ENCODE measurements at regions not wholly inside any gene's neighbourhood (a gene's known extent, or its start where the extent isn't known, plus 50 kb on each side); places are given as distances from the start of the nearest gene placed in this dataset.

DNA sequence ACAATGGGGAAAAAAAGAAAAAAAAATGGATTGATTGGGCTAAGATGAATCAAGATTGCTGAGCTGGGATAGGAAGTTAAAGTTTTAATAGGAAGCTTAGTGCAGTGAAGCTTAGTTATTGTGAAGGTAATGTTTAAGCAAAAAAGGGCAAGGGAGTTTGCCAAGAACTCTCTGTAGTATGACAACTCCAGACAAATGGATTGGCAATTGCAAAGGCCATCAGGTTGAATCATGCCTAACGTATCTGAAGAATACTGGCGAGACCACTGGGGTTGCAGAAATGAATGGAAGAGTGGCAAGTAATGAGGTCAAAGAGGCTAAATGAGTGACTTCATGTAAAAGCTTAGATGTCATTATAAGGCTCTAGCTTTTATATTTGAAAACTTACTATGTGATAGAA, 1654.0 kb downstream of the PCDH7 start:
- DNase-seq (ENCODE audit: low spot score) (no peak), ATAC-seq (no peak)
- intact Hi-C loops (cut with DNase I): no loop called here

- no peak for DNase-seq (ENCODE audit: low spot score)
- no peak for ATAC-seq
- intact Hi-C loops (cut with DNase I): no loop called here
Observed at GRCh38 chr4:32393806-32394205, 1673.6 kb downstream of the PCDH7 start.

- DNase-seq (ENCODE audit: low spot score): no peak
- no peak for ATAC-seq
- intact Hi-C loops (cut with DNase I): no loop called here
Observed at GRCh38 chr4:32394255-32394654, 1674.1 kb downstream of the PCDH7 start.

DNA sequence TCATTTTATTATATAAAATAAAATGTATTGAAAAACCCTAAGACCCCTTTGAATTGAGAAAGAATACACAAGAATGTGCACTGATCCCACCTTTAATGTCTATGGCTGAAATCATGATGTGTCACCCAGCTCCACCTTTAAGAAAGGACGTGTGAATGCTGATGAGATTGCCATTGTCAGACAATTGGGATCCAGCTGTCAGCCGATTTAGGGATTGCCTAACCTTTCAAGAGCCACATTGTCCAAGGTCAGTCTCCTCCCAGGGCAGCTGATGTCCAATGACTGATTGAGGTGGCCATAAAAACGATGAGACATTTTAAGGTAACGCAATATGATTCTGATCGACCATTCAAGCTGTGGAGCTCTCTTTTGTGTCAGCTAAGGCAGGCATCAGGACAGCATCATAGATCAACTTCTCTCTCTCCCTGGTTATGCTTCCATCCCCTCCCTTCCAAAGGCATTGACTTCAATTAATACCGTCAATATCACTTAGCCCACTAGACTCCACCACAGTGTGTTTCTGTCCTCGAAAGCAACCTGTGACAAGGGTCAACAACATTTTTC, 1676.4 kb downstream of the PCDH7 start:
- intact Hi-C loops (cut with DNase I): no loop called here
- DNase-seq (ENCODE audit: low spot score) (no peak), ATAC-seq (no peak)

- DNase-seq (ENCODE audit: low spot score): no peak
- intact Hi-C loops (cut with DNase I): no loop called here
- ATAC-seq: no peak
Observed at GRCh38 chr4:32400870-32401269, 1680.7 kb downstream of the PCDH7 start.

DNA sequence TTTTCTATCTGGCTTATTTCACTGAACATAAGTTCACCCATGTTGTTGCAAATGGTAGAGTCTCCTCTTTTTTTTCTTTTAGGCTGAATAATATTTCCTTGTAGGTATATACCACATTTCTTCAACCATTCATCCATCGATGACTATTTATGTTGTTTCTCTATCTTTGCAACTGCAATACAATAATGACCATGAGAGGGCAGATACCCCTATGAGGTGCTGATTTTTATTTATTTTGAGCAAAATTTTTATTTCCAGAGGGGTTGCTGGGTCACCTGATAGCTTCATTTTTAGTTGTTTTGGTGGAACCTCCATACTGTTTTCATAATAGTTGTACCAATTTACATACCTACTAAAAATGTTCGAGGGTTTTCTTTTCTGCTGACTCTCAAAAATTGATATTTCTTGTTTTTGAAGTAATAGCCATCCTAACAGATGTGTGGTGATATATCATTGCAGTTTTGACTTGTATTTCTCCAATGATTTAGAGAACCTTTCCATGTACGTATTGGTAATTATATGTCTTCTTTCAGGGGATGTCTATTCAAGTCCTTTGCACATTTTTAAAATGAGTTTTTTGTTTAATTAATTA, 1697.0 kb downstream of the PCDH7 start:
- ATAC-seq (no peak), DNase-seq (ENCODE audit: low spot score) (no peak)
- intact Hi-C loops (cut with DNase I): no loop called here

DNA sequence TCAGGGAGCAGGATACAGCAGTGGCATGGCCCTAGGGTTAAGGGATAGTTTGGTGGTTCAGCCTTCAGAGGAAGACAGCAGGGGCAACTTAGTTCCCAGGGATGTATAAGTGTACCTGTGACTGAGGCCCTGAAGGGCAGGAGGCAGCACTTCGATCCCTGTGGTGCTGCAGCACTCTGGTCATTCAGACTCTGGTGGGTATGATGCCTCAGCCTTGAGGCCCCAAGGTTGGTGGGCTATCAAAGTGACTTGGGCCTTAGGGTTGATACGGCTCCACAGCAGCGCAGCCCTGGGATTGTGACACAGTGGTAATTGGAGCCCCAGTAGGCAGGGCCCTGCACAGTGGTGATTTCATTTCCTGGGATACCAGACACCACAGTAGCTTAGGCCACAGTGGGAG, 1703.1 kb downstream of the PCDH7 start:
- ATAC-seq: no peak
- intact Hi-C loops (cut with DNase I): no loop called here
- DNase-seq (ENCODE audit: low spot score): no peak

- DNase-seq (ENCODE audit: low spot score) (no peak), ATAC-seq (no peak)
- intact Hi-C loops (cut with DNase I): no loop called here
Observed at GRCh38 chr4:32425243-32425642, 1705.1 kb downstream of the PCDH7 start.

DNA sequence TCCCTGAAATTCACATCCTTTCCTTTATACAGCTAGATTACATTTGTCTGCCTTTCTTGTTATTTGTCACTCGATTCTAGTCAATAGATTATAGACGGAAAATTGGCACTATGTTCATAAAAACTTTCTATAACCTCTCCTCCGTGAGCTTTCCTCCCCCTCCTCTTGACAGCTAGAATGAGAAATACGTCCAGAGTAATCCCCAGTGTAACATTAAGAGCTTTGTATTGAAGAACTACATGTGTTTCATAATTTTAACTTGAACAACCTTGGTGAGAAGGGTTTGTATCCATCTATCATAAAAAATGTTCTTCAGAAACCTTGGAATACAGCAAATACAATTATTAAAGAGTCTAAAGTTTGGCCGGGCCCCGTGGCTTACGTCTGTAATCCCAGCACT, 1707.4 kb downstream of the PCDH7 start:
- intact Hi-C loops (cut with DNase I): no loop called here
- DNase-seq (ENCODE audit: low spot score) (no peak), ATAC-seq (no peak)

GRCh38 chr4:32429151-32429550, 1709.0 kb downstream of the PCDH7 start:
- ATAC-seq: no peak
- intact Hi-C loops (cut with DNase I): no loop called here
- DNase-seq (ENCODE audit: low spot score): no peak

DNA sequence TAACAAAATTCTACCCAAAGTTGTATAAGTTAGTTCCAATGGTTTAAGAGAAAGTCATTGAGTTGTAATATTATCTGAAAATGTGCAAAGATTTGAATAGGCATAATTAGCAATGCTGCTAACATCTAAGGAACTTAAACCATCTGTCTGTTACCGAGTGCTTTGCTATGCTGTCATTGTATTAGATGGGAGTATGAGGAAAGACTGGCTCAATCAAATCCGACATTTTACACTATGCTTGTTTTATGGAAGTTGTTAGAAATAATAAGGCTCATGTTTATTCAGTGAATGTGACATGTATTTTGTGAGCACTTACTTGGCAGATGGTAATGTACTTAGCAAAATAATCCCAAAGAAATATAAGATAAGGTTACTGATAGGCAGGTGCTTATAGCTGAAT, 1715.1 kb downstream of the PCDH7 start:
- DNase-seq (ENCODE audit: low spot score): no peak
- no peak for ATAC-seq
- intact Hi-C loops (cut with DNase I): no loop called here

GRCh38 chr4:32436816-32437215, 1716.6 kb downstream of the PCDH7 start:
- ATAC-seq (no peak), DNase-seq (ENCODE audit: low spot score) (no peak)
- intact Hi-C loops (cut with DNase I): no loop called here

- intact Hi-C loops (cut with DNase I): no loop called here
- DNase-seq (ENCODE audit: low spot score) (no peak), ATAC-seq (no peak)
Observed at GRCh38 chr4:32440391-32440790, 1720.2 kb downstream of the PCDH7 start.

- intact Hi-C loops (cut with DNase I): no loop called here
- ATAC-seq (no peak), DNase-seq (ENCODE audit: low spot score) (no peak)
Observed at GRCh38 chr4:32454482-32454881, 1734.3 kb downstream of the PCDH7 start.

DNA sequence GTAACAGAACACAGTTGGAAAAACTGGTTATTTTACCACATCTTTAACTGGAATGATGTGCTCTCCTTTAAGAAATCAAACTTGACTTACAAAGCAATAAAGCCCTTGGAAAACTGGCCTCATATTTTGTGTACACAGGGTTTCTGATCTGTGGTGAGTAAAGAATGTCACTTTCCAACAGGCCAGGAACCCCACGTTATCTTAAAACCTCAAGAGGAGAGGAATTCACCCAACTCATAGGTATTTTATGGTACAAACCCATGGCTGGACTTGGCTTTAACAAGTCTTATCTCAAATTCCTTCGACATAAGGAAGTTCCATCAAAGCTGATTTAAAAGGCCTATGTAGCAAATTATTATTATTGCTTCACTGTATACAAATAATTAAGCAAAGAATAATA, 1735.1 kb downstream of the PCDH7 start:
- DNase-seq (ENCODE audit: low spot score) (no peak), ATAC-seq (no peak)
- intact Hi-C loops (cut with DNase I): no loop called here

DNA sequence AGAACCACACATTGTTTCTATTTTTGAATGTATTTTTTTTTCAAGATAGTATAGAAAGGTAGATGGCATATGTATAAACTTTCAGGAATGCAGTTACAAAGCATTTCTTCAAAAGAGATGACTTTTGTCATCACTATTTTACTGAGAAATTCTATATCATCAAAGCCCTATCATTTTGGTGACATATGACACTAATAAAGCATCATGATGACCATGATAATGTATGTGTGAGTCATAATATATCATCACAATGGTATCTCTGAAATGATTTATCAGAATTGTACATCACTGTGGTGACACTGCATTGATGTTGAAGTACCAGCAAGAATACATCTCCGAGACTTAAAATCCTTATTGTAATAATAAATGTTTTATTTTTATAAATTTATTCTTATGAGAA, 1740.8 kb downstream of the PCDH7 start:
- intact Hi-C loops (cut with DNase I): no loop called here
- no peak for ATAC-seq
- DNase-seq (ENCODE audit: low spot score): no peak

DNA sequence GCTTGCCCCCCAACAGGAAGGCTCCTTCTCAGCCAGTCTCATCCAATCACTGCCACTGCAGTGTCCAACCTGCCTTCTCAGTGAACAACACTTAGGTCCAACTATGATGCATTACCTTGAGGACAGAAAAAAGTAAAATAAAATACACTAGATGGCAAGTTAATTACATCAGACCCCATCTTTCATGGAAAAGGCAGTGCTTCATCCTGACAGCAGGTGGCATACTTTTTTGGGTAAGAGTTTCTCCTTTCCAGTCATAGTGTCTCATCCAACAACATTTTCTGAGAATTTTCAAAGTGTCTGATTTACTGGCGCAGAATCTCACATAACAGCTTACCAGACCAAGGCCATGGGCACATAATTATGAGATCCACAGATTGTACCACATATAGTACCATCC, 1742.8 kb downstream of the PCDH7 start:
- ATAC-seq: no peak

DNA sequence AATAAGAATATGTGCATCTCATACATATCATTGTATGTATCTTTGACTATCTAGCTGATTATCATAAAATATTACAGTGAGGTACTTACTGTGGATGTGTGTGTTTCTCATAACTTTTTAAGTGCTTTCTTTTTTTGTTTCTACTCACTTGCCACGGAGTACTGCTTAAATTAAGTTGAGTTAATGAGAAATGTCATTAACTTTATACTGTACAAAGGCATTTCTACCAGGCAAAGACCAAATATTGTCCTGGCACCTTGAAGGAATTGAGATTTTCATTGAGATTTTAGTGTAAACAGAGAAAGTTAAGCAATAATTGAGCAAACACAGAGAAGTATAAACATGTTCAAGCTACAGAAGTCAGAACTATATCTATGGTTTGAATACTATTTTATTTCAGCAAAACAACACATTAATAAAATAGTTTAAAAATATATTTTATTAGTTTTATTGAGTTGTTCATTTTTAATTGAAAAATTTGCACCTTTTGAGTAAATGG, 1750.0 kb downstream of the PCDH7 start:
- intact Hi-C loops (cut with DNase I): no loop called here

More for the DNA sequence above, 1742.8 kb downstream of the PCDH7 start:
- intact Hi-C loops (cut with DNase I): no loop called here
- DNase-seq (ENCODE audit: low spot score): no peak

DNA sequence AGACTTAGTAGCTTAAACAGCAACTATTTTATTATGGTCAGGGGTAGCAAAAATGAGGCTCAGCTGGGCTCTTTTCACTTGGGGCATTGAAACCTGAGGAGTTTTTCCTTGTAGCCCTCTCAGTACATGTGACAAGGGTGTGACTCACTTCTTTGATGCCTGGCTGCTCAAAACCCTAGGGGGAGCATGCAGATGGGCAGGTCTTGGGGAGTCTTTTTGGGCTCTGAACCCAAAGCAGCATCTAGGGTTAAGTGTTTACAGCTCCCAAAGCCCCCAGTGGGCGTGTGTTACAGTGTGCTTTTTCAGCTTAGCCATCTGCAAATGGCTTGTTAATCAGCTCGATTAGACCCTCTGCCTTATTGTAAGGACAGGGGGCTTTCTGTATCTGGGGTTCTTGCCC, 1752.7 kb downstream of the PCDH7 start:
- DNase-seq (ENCODE audit: low spot score): no peak
- ATAC-seq: no peak
- intact Hi-C loops (cut with DNase I): no loop called here

More for the DNA sequence above, 1750.0 kb downstream of the PCDH7 start:
- no peak for ATAC-seq
- no peak for DNase-seq (ENCODE audit: low spot score)

DNA sequence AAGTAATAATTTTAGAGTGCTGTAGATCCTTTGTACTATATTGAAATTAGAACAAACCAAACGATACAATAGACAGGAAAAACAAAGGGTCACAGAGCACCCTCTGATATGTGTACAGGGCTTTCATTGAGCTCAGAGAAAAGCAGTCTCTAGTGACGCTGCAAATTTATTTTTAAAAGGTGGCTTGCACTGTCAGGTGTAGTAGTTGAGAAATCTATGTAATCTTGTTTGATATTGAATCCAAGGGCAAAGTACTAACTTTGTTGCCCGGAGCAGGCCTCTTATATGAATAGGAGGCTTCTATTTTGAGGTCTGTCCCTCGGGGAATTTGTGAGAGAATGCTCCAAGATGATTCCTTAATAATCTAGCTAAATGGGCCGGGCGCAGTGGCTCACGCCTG, 1755.5 kb downstream of the PCDH7 start:
- ATAC-seq: no peak
- intact Hi-C loops (cut with DNase I): no loop called here
- no peak for DNase-seq (ENCODE audit: low spot score)

GRCh38 chr4:32477518-32477917, 1757.3 kb downstream of the PCDH7 start:
- DNase-seq (ENCODE audit: low spot score): no peak
- intact Hi-C loops (cut with DNase I): no loop called here
- ATAC-seq: no peak

Measured in sciatic nerve (tissue), 2 donors.